ENCODE measurements at regions not wholly inside any gene's neighbourhood (a gene's known extent, or its start where the extent isn't known, plus 50 kb on each side); places are given as distances from the start of the nearest gene placed in this dataset.
A peak's percentile ranks its signal among the peaks of the same experiment; 100 is the strongest.

GRCh38 chr12:4153343-4153892, 120.1 kb upstream of the CCND2 start:
- POLR2A ChIA-PET: interaction anchor here (0.6 kb wide), 1 partner anchor 14 kb away, joined by 3 read pairs; no protein-coding TSS in a partner anchor
- peak; percentile 59 for DNase-seq (ENCODE audit: low spot score)
- no peak overlapping the region for H3K4me3 ChIP-seq (ENCODE audit: low read depth, low read length, poor library complexity, severe bottlenecking)
- intact Hi-C loops (cut with micrococcal nuclease; ENCODE audit: unreplicated experiment): no loop called here
- no peaks in the 10 kb centered on the region for H3K79me2 ChIP-seq (ENCODE audit: insufficient read depth, low read depth, low read length)
- H2AFZ ChIP-seq (ENCODE audit: low read length): peak overlapping the region; percentile 98
- H3K27ac ChIP-seq (ENCODE audit: low read depth, low read length, poor library complexity, severe bottlenecking): peak overlapping the region; percentile 25
- no TSS peak for BruUV-seq (replicated peaks)
- H4K20me1 ChIP-seq (ENCODE audit: insufficient read depth, low read length): no peaks in the 10 kb centered on the region
- peaks cover 38% of the 10 kb centered on the region for H3K4me1 ChIP-seq (ENCODE audit: insufficient read depth, low read length, poor library complexity, severe bottlenecking)
- H3K9me2 ChIP-seq (ENCODE audit: insufficient read depth, low read length): no peaks in the 10 kb centered on the region
- peak overlapping the region; percentile 58 for H3K4me2 ChIP-seq (ENCODE audit: low read length)
- TF ChIP-seq CTCF (conservative IDR thresholded peaks at IDR 0.05; ENCODE audit: low read length) (no peak), EZH2phosphoT487 (IDR thresholded peaks at IDR 0.05; ENCODE audit: borderline replicate concordance, low read depth, low read length) (no peak)
- no peaks in the 10 kb centered on the region for H3K9me3 ChIP-seq (ENCODE audit: low read length)
- CTCF ChIA-PET (ENCODE audit: unreplicated experiment): interaction anchor here (0.6 kb wide), 1 partner anchor 572 kb away, joined by 3 read pairs; no protein-coding TSS in a partner anchor
- H3K36me3 ChIP-seq (ENCODE audit: insufficient read depth, low read length): no peaks in the 10 kb centered on the region

DNA sequence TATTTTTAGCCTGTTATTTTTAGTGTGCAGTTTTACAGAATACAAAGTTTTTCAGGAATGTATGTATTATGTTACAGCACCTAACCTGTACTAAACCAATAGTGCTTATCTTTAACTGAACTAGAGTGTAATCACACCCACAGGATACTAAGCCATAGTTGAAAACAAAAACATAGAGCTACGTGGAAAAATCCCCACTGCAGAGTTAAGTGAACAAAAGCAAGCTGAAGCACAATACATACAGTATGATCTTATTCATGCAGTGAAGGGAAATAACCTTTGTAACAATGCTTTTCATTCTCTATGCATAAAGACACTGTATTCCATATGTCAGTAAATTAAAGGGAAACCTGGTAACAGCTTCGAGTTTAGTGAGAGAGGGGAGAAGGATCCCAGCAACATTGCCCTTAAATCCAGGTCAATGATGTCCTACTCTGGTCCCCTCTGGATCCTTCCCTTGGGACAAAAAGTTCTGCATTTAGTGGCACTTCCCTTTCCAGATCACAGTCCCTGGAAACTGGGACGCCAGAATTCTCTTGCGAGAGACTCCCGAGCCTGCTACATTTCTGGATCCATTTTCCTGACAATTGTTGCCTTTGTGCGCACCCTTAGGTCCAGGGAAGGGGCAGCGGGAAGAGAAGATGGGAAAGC, 121.3 kb upstream of the CCND2 start:
- H2AFZ ChIP-seq (ENCODE audit: low read length): no peak overlapping the region
- intact Hi-C loops (cut with micrococcal nuclease; ENCODE audit: unreplicated experiment): no loop called here

More for the DNA sequence above, 121.3 kb upstream of the CCND2 start:
- Histone ChIP-seq H4K20me1 (ENCODE audit: insufficient read depth, low read length) (no peaks in the 10 kb centered on the region), H3K36me3 (ENCODE audit: insufficient read depth, low read length) (no peaks in the 10 kb centered on the region), H3K4me3 (ENCODE audit: low read depth, low read length, poor library complexity, severe bottlenecking) (no peak overlapping the region), H3K9me3 (ENCODE audit: low read length) (no peaks in the 10 kb centered on the region), H3K9me2 (ENCODE audit: insufficient read depth, low read length) (no peaks in the 10 kb centered on the region), H3K4me2 (ENCODE audit: low read length) (peak overlapping the region; percentile 36), H3K4me1 (ENCODE audit: insufficient read depth, low read length, poor library complexity, severe bottlenecking) (peaks cover 49% of the 10 kb centered on the region), H3K79me2 (ENCODE audit: insufficient read depth, low read depth, low read length) (no peaks in the 10 kb centered on the region), H3K27ac (ENCODE audit: low read depth, low read length, poor library complexity, severe bottlenecking) (no peak overlapping the region)
- DNase-seq (ENCODE audit: low spot score): no peak
- POLR2A ChIA-PET: interaction anchor here (0.8 kb wide), 1 partner anchor 10 kb away, joined by 5 read pairs; no protein-coding TSS in a partner anchor
- BruUV-seq (replicated peaks): no TSS peak
- TF ChIP-seq CTCF (conservative IDR thresholded peaks at IDR 0.05; ENCODE audit: low read length): no peak
- no peak for TF ChIP-seq EZH2phosphoT487 (IDR thresholded peaks at IDR 0.05; ENCODE audit: borderline replicate concordance, low read depth, low read length)
- CTCF ChIA-PET (ENCODE audit: unreplicated experiment): no interaction called here
